Mesenchymal stem cell (in vitro differentiated cells and primary cell): ENCODE measurements at regions not wholly inside any gene's neighbourhood (a gene's known extent, or its start where the extent isn't known, plus 50 kb on each side); places are given as distances from the start of the nearest gene placed in this dataset.
A peak's percentile ranks its signal among the peaks of the same experiment; 100 is the strongest.
"Not testable (repeated sequence)": the region's sequence is repeated elsewhere in the genome, so short reads cannot be mapped to it uniquely, and the experiment has no call there.

Experiments
- DNase-seq: peaks from one replicate; pipeline ENCODE4 v3.0.0-alpha.2; 2013
- H2AFZ ChIP-seq: one replicate; pipeline ENCODE4 v1.6.1; 2013; ENCODE audit warnings: low read depth, mild to moderate bottlenecking, control low read depth, inconsistent platforms, low read length, moderate library complexity
- H2AK5ac ChIP-seq: 2 replicates; pipeline ENCODE4 v1.6.1; 2013; ENCODE audit warnings: low read length, moderate library complexity, mild to moderate bottlenecking, inconsistent platforms; ENCODE audit not compliant: severe bottlenecking
- H2BK120ac ChIP-seq: one replicate; pipeline ENCODE4 v1.6.1; 2013; ENCODE audit warnings: low read depth, mild to moderate bottlenecking, inconsistent platforms, low read length, moderate library complexity
- H2BK12ac ChIP-seq, 2 experiments: one replicate each; pipeline ENCODE4 v1.6.1; 2013; ENCODE audit warnings: inconsistent platforms in 2 of 2, low read length in 2 of 2, mild to moderate bottlenecking in 2 of 2, moderate library complexity in 2 of 2, control low read depth in 1 of 2
- H2BK15ac ChIP-seq: one replicate; pipeline ENCODE4 v1.6.1; 2013; ENCODE audit warnings: mild to moderate bottlenecking, low read depth, inconsistent platforms; ENCODE audit not compliant: poor library complexity, severe bottlenecking
- H2BK5ac ChIP-seq: 2 replicates; pipeline ENCODE4 v1.6.1; 2013; ENCODE audit warnings: low read depth, mild to moderate bottlenecking, low read length, control low read depth, inconsistent platforms; ENCODE audit not compliant: poor library complexity, severe bottlenecking
- H3K14ac ChIP-seq, 2 experiments: one replicate each; pipeline ENCODE4 v1.6.1; 2013; ENCODE audit warnings: inconsistent platforms in 2 of 2, low read length in 2 of 2, control low read depth in 1 of 2, mild to moderate bottlenecking in 1 of 2, moderate library complexity in 1 of 2
- H3K18ac ChIP-seq, 2 experiments: one replicate each; pipeline ENCODE4 v1.6.1; 2013; ENCODE audit warnings: inconsistent platforms in 2 of 2, low read length in 2 of 2, control low read depth in 1 of 2, low read depth in 1 of 2, mild to moderate bottlenecking in 1 of 2
- H3K23ac ChIP-seq, 2 experiments: one replicate each; pipeline ENCODE4 v1.6.1; 2013; ENCODE audit warnings: inconsistent platforms in 2 of 2, low read length in 2 of 2, mild to moderate bottlenecking in 2 of 2, moderate library complexity in 2 of 2, control low read depth in 1 of 2
- H3K27ac ChIP-seq: 2 replicates; pipeline ENCODE4 v1.5.1; 2013; ENCODE audit warnings: mild to moderate bottlenecking, moderate library complexity, low read length, control low read depth, inconsistent platforms; ENCODE audit not compliant: poor library complexity, severe bottlenecking
- H3K27me3 ChIP-seq, 2 experiments: 2 replicates each; pipeline versions ENCODE4 v1.6.1 to v1.7.0; 2013; ENCODE audit warnings: low read length in 2 of 2, mild to moderate bottlenecking in 2 of 2, moderate library complexity in 2 of 2, control low read depth in 1 of 2, inconsistent platforms in 1 of 2; ENCODE audit not compliant: control insufficient read depth in 1 of 2, insufficient read depth in 1 of 2
- H3K36me3 ChIP-seq, 2 experiments: 2 replicates each; pipeline versions ENCODE4 v1.6.1 to v1.7.0; 2013; ENCODE audit warnings: low read length in 2 of 2, control low read depth in 1 of 2, inconsistent platforms in 1 of 2, low read depth in 1 of 2, mild to moderate bottlenecking in 1 of 2; ENCODE audit not compliant: insufficient read depth in 2 of 2, control insufficient read depth in 1 of 2
- H3K4ac ChIP-seq, 2 experiments: one replicate each; pipeline ENCODE4 v1.6.1; 2013; ENCODE audit warnings: inconsistent platforms in 2 of 2, low read length in 2 of 2, mild to moderate bottlenecking in 2 of 2, moderate library complexity in 2 of 2, control low read depth in 1 of 2, low read depth in 1 of 2
- H3K4me1 ChIP-seq: 2 replicates; pipeline ENCODE4 v1.6.1; 2013; ENCODE audit warnings: low read depth, low read length, control low read depth; ENCODE audit not compliant: control insufficient read depth, insufficient read depth
- H3K4me2 ChIP-seq: 2 replicates; pipeline ENCODE4 v1.6.1; 2013; ENCODE audit warnings: low read length, mild to moderate bottlenecking, inconsistent platforms; ENCODE audit not compliant: poor library complexity, severe bottlenecking
- H3K4me3 ChIP-seq, 2 experiments: 2 replicates each; pipeline versions ENCODE4 v1.5.1 to v1.7.0; 2013; ENCODE audit warnings: low read length in 2 of 2, mild to moderate bottlenecking in 2 of 2, control low read depth in 1 of 2, low read depth in 1 of 2; ENCODE audit not compliant: insufficient read depth in 1 of 2
- H3K79me1 ChIP-seq: replicated peaks from 2 replicates; pipeline ENCODE4 v1.6.1; 2013; ENCODE audit warnings: mild to moderate bottlenecking, control low read depth, low read length, inconsistent platforms; ENCODE audit not compliant: poor library complexity, severe bottlenecking
- H3K9ac ChIP-seq: 2 replicates; pipeline ENCODE4 v1.7.0; 2013; ENCODE audit warnings: mild to moderate bottlenecking, low read length, moderate library complexity
- H3K9me3 ChIP-seq: 2 replicates; pipeline ENCODE4 v1.7.0; 2013; ENCODE audit warnings: mild to moderate bottlenecking, low read length; ENCODE audit not compliant: control insufficient read depth
- H4K8ac ChIP-seq: one replicate; pipeline ENCODE4 v1.6.1; 2013; ENCODE audit warnings: inconsistent platforms, mild to moderate bottlenecking, low read length, moderate library complexity
- H4K91ac ChIP-seq: one replicate; pipeline ENCODE4 v1.6.1; 2013; ENCODE audit warnings: mild to moderate bottlenecking, low read length, inconsistent platforms
- WGBS: methylation state at CpG from one replicate; pipeline ENCODE4 v1.1.7; 2013; ENCODE audit warnings: mixed read lengths; 5-methylcytosine and 5-hydroxymethylcytosine counted together

- H3K27ac ChIP-seq, H4K8ac ChIP-seq, H2BK12ac ChIP-seq, H3K27me3 ChIP-seq, H4K91ac ChIP-seq, H2AK5ac ChIP-seq, H3K4me2 ChIP-seq, H2BK15ac ChIP-seq, H3K18ac ChIP-seq, H3K36me3 ChIP-seq, H2BK120ac ChIP-seq, H2AFZ ChIP-seq, H3K9me3 ChIP-seq, H3K4me3 ChIP-seq, DNase-seq, H3K23ac ChIP-seq, H2BK5ac ChIP-seq, H3K4me1 ChIP-seq, H3K4ac ChIP-seq, H3K79me1 ChIP-seq, H3K9ac ChIP-seq, H3K14ac ChIP-seq: not testable (repeated sequence)
- no CpG with 5 or more reads among the region's 2 CpGs for WGBS
Observed at GRCh38 chr18:65582094-65582493, 168.7 kb upstream of the CDH7 start.

- no peak overlapping the region for H4K8ac ChIP-seq
- H3K9ac ChIP-seq: no peak overlapping the region
- H4K91ac ChIP-seq: no peak overlapping the region
- H3K79me1 ChIP-seq: no peaks in the 10 kb centered on the region
- no peak for DNase-seq
- no peak overlapping the region for H2BK120ac ChIP-seq
- no peak overlapping the region for H2AK5ac ChIP-seq
- no peak overlapping the region for H3K27ac ChIP-seq
- no peaks in the 10 kb centered on the region for H3K4me1 ChIP-seq
- H2AFZ ChIP-seq: no peak overlapping the region
- H2BK5ac ChIP-seq: no peak overlapping the region
- no peak overlapping the region for H2BK12ac ChIP-seq
- WGBS: 65% methylated on average over 2 of the region's 2 CpGs
- no peak overlapping the region for H3K4me2 ChIP-seq
- H3K4me3 ChIP-seq: no peak overlapping the region
- H2BK15ac ChIP-seq: no peak overlapping the region
- no peak overlapping the region for H3K14ac ChIP-seq
- H3K9me3 ChIP-seq: peaks cover 6% of the 10 kb centered on the region
- no peaks in the 10 kb centered on the region for H3K36me3 ChIP-seq
- no peak overlapping the region for H3K4ac ChIP-seq
- no peak overlapping the region for H3K23ac ChIP-seq
- H3K18ac ChIP-seq: no peak overlapping the region
- no peaks in the 10 kb centered on the region for H3K27me3 ChIP-seq
Observed at GRCh38 chr18:65568866-65569265, 181.9 kb upstream of the CDH7 start.

GRCh38 chr18:65567372-65567771, 183.4 kb upstream of the CDH7 start:
- H3K4ac ChIP-seq: no peak overlapping the region
- H3K36me3 ChIP-seq: no peaks in the 10 kb centered on the region
- peaks cover 7% of the 10 kb centered on the region for H3K9me3 ChIP-seq
- H2BK12ac ChIP-seq: no peak overlapping the region
- H2BK120ac ChIP-seq: no peak overlapping the region
- no peak overlapping the region for H3K27ac ChIP-seq
- H3K4me1 ChIP-seq: no peaks in the 10 kb centered on the region
- H3K18ac ChIP-seq: no peak overlapping the region
- H2AK5ac ChIP-seq: no peak overlapping the region
- no peak overlapping the region for H4K8ac ChIP-seq
- no peak overlapping the region for H3K9ac ChIP-seq
- H4K91ac ChIP-seq: no peak overlapping the region
- H3K4me3 ChIP-seq: no peak overlapping the region
- no peak overlapping the region for H3K14ac ChIP-seq
- DNase-seq: peak; percentile 14
- no peaks in the 10 kb centered on the region for H3K79me1 ChIP-seq
- H3K23ac ChIP-seq: no peak overlapping the region
- H2BK15ac ChIP-seq: no peak overlapping the region
- H2BK5ac ChIP-seq: no peak overlapping the region
- H3K27me3 ChIP-seq: no peaks in the 10 kb centered on the region
- no peak overlapping the region for H3K4me2 ChIP-seq
- no peak overlapping the region for H2AFZ ChIP-seq
- 23% methylated on average over 3 of the region's 3 CpGs for WGBS

- H2AK5ac ChIP-seq: no peak overlapping the region
- H3K4me2 ChIP-seq: no peak overlapping the region
- H3K27me3 ChIP-seq: no peaks in the 10 kb centered on the region
- no peak overlapping the region for H2BK12ac ChIP-seq
- no peaks in the 10 kb centered on the region for H3K36me3 ChIP-seq
- no peak overlapping the region for H3K9ac ChIP-seq
- H3K79me1 ChIP-seq: no peaks in the 10 kb centered on the region
- DNase-seq: no peak
- no peak overlapping the region for H3K18ac ChIP-seq
- H3K4ac ChIP-seq: no peak overlapping the region
- H3K9me3 ChIP-seq: peaks cover 10% of the 10 kb centered on the region
- H2BK120ac ChIP-seq: no peak overlapping the region
- H2BK5ac ChIP-seq: no peak overlapping the region
- no peak overlapping the region for H3K4me3 ChIP-seq
- no peaks in the 10 kb centered on the region for H3K4me1 ChIP-seq
- no peak overlapping the region for H3K27ac ChIP-seq
- 100% methylated on average over 1 of the region's 3 CpGs for WGBS
- H4K8ac ChIP-seq: no peak overlapping the region
- H2BK15ac ChIP-seq: no peak overlapping the region
- H3K14ac ChIP-seq: no peak overlapping the region
- no peak overlapping the region for H4K91ac ChIP-seq
- H3K23ac ChIP-seq: no peak overlapping the region
- no peak overlapping the region for H2AFZ ChIP-seq
Observed at GRCh38 chr18:65548316-65548715, 202.5 kb upstream of the CDH7 start.
